ENCODE measurements at regions not wholly inside any gene's neighbourhood (a gene's known extent, or its start where the extent isn't known, plus 50 kb on each side); places are given as distances from the start of the nearest gene placed in this dataset.
A peak's percentile ranks its signal among the peaks of the same experiment; 100 is the strongest.

- TF ChIP-seq CTCF (IDR thresholded peaks at IDR 0.05; ENCODE audit: low read depth, low read length) (peak; percentile 82), POLR2A (IDR thresholded peaks at IDR 0.05; ENCODE audit: extremely low read depth, insufficient read length) (no peak)
These were observed 51.8 kb upstream of the JPH3 start for GRCh38 chr16:87550495-87550961.

Measured in NB4 (cell line).